IMR-90 (cell line): ENCODE measurements at regions not wholly inside any gene's neighbourhood (a gene's known extent, or its start where the extent isn't known, plus 50 kb on each side); places are given as distances from the start of the nearest gene placed in this dataset.

Experiments used
- ATAC-seq: fragments of 200-7000 bp; cut with Tn5 transposase; 2 replicates; pipeline ENCODE4 v1.9.1; 2020; ENCODE audit warnings: low read depth, mild to moderate bottlenecking, moderate library complexity
- BruUV-seq: library from RNA; stranded (reverse); fragments of 400-500 nt; replicated peaks from 2 replicates; lab custom pipeline; 2021; lab: Mats Ljungman, UMichigan
- CTCF ChIA-PET: fragments of 300-600 bp; formaldehyde crosslinking; extraction: SDS; loops from one replicate; lab custom pipeline; 2021; ENCODE audit warnings: antibody characterized with exemption; lab: Yijun Ruan, JAX
- POLR2A ChIA-PET: fragments of 300-600 bp; sonication (Branson Sonifier 250); formaldehyde crosslinking; loops from one replicate; lab custom pipeline; 2022; ENCODE audit warnings: antibody characterized with exemption; ENCODE audit not compliant: unreplicated experiment; lab: Charles Lee
- DNase-seq: peaks from one replicate; pipeline ENCODE4 v3.0.0; 2013
- H2AFZ ChIP-seq: replicated peaks from 2 replicates; pipeline ENCODE3; 2013; ENCODE audit warnings: low read length, mild to moderate bottlenecking; ENCODE audit not compliant: poor library complexity
- H2AK5ac ChIP-seq: 2 replicates; pipeline ENCODE4 v1.6.1; 2013; ENCODE audit warnings: low read depth, low read length, inconsistent platforms
- H2AK9ac ChIP-seq: replicated peaks from 2 replicates; pipeline ENCODE3; 2013; ENCODE audit warnings: mild to moderate bottlenecking, low read depth, low read length, moderate library complexity; ENCODE audit not compliant: poor library complexity
- H2BK120ac ChIP-seq: 2 replicates; pipeline ENCODE4 v1.6.1; 2013; ENCODE audit warnings: low read depth, low read length, inconsistent platforms
- H2BK15ac ChIP-seq: 3 replicates; pipeline ENCODE4 v1.6.1; 2013; ENCODE audit warnings: low read depth, low read length, inconsistent platforms
- H2BK20ac ChIP-seq: 2 replicates; pipeline ENCODE4 v1.6.1; 2013; ENCODE audit warnings: low read depth, mild to moderate bottlenecking, inconsistent platforms, low read length, moderate library complexity
- H2BK5ac ChIP-seq: 2 replicates; pipeline ENCODE4 v1.6.1; 2013; ENCODE audit warnings: mild to moderate bottlenecking, low read depth, low read length, inconsistent platforms; ENCODE audit not compliant: poor library complexity, severe bottlenecking
- H3K14ac ChIP-seq: replicated peaks from 2 replicates; pipeline ENCODE4 v1.6.1; 2013; ENCODE audit warnings: low read depth, low read length, inconsistent platforms
- H3K18ac ChIP-seq: 2 replicates; pipeline ENCODE4 v1.6.1; 2013; ENCODE audit warnings: low read depth, low read length, control low read depth
- H3K23ac ChIP-seq: 2 replicates; pipeline ENCODE4 v1.6.1; 2013; ENCODE audit warnings: low read depth, low read length, inconsistent platforms
- H3K27ac ChIP-seq: 2 replicates; pipeline ENCODE4 v1.5.1; 2013; ENCODE audit warnings: mild to moderate bottlenecking, control low read depth, low read length; ENCODE audit not compliant: insufficient read depth
- H3K27me3 ChIP-seq: 2 replicates; pipeline ENCODE4 v1.6.1; 2013; ENCODE audit warnings: low read length; ENCODE audit not compliant: control insufficient read depth, insufficient read depth
- H3K36me3 ChIP-seq: 2 replicates; pipeline ENCODE4 v1.6.1; 2013; ENCODE audit warnings: low read length, mixed read lengths; ENCODE audit not compliant: control insufficient read depth, insufficient read depth
- H3K4ac ChIP-seq: 2 replicates; pipeline ENCODE4 v1.6.1; 2013; ENCODE audit warnings: low read depth, low read length, inconsistent platforms
- H3K4me1 ChIP-seq: 2 replicates; pipeline ENCODE4 v1.6.1; 2013; ENCODE audit warnings: low read length, mixed read lengths; ENCODE audit not compliant: control insufficient read depth, insufficient read depth
- H3K4me2 ChIP-seq: 2 replicates; pipeline ENCODE4 v1.6.1; 2013; ENCODE audit warnings: low read depth, mild to moderate bottlenecking, control low read depth, low read length, moderate library complexity
- H3K4me3 ChIP-seq: 2 replicates; pipeline ENCODE4 v1.5.1; 2013; ENCODE audit warnings: low read depth, mild to moderate bottlenecking, control low read depth, low read length, moderate library complexity; ENCODE audit not compliant: insufficient read depth
- H3K56ac ChIP-seq: 2 replicates; pipeline ENCODE4 v1.6.1; 2013; ENCODE audit warnings: low read length, inconsistent platforms; ENCODE audit not compliant: insufficient read depth; ENCODE audit errors: extremely low read depth
- H3K79me1 ChIP-seq, 2 experiments: 2 replicates each; pipeline ENCODE4 v1.6.1; 2013; ENCODE audit warnings: low read length in 2 of 2, inconsistent platforms in 1 of 2, low read depth in 1 of 2
- H3K9ac ChIP-seq: 2 replicates; pipeline ENCODE4 v1.6.1; 2013; ENCODE audit warnings: low read depth, low read length, control low read depth
- H3K9me1 ChIP-seq: 2 replicates; pipeline ENCODE4 v1.6.1; 2013; ENCODE audit warnings: low read length, inconsistent platforms; ENCODE audit not compliant: insufficient read depth
- H3K9me3 ChIP-seq: 2 replicates; pipeline ENCODE4 v1.6.1; 2013; ENCODE audit warnings: low read length; ENCODE audit not compliant: control insufficient read depth, insufficient read depth
- H4K20me1 ChIP-seq: 2 replicates; pipeline ENCODE4 v1.6.1; 2013; ENCODE audit warnings: low read length, inconsistent platforms; ENCODE audit not compliant: insufficient read depth
- H4K5ac ChIP-seq: 2 replicates; pipeline ENCODE4 v1.6.1; 2013; ENCODE audit warnings: mild to moderate bottlenecking, low read depth, low read length, control low read depth
- H4K8ac ChIP-seq, 2 experiments: 2 replicates each; pipeline ENCODE4 v1.6.1; 2013; ENCODE audit warnings: low read depth in 2 of 2, low read length in 2 of 2, control low read depth in 1 of 2, inconsistent platforms in 1 of 2
- H4K91ac ChIP-seq: 2 replicates; pipeline ENCODE4 v1.6.1; 2013; ENCODE audit warnings: low read depth, low read length, inconsistent platforms; ENCODE audit not compliant: insufficient read depth
- BHLHE40 ChIP-seq: fragments of 150-350 bp; IDR thresholded peaks from 2 replicates; pipeline ENCODE4 v1.6.1; 2016; ENCODE audit warnings: mild to moderate bottlenecking, low read depth, low read length
- CEBPB ChIP-seq: IDR thresholded peaks from 2 replicates; pipeline ENCODE4 v1.6.1; 2012; ENCODE audit warnings: low read depth, low read length, improper control_type of control experiment
- MAFK ChIP-seq: IDR thresholded peaks from 2 replicates; pipeline ENCODE4 v1.6.1; 2012; ENCODE audit warnings: low read depth, low read length, improper control_type of control experiment
- RAD21 ChIP-seq: IDR thresholded peaks from 2 replicates; pipeline ENCODE4 v1.6.1; 2012; ENCODE audit warnings: low read length, improper control_type of control experiment
- RCOR1 ChIP-seq: IDR thresholded peaks from 2 replicates; pipeline ENCODE4 v1.6.1; 2012; ENCODE audit warnings: mild to moderate bottlenecking, low read length, improper control_type of control experiment; ENCODE audit not compliant: insufficient replicate concordance
- WGBS, 2 experiments: methylation state at CpG; one replicate each; pipeline versions ENCODE4 v1.1.5 to v1.1.7; 2013; ENCODE audit warnings: missing lambda C conversion rate in 2 of 2; ENCODE audit not compliant: insufficient read length in 1 of 2; ENCODE audit errors: extremely low coverage in 2 of 2; 5-methylcytosine and 5-hydroxymethylcytosine counted together
- dilution Hi-C: fragments of 300-500 bp; cut with HindIII; formaldehyde crosslinking; loops from one replicate; pipeline ENCODE4 v1.14.3; 2018; ENCODE audit warnings: low sequenced_read_pairs; ENCODE audit not compliant: unreplicated experiment
- in situ Hi-C: fragments of 300-500 bp; cut with MboI; formaldehyde crosslinking; loops from 3 replicates; pipeline ENCODE4 v1.14.3; 2019; ENCODE audit warnings: low sequenced_read_pairs, inconsistent platforms, mixed read lengths
- intact Hi-C: fragments of 100-400 bp; cut with micrococcal nuclease; formaldehyde crosslinking; loops from 2 replicates; pipeline ENCODE4 v1.10.0; 2022
- TF ChIP-seq, protein P1 (sequence below): conservative IDR thresholded peaks from 2 replicates; pipeline ENCODE4 v1.5.1; 2012; ENCODE audit warnings: mild to moderate bottlenecking, low read depth, low read length, improper control_type of control experiment

- TF ChIP-seq CEBPB (no peak), MAFK (no peak), RAD21 (no peak)
Measured at GRCh38 chr3:159727506-159727905, 261.1 kb upstream of the IL12A start (continued).

DNA sequence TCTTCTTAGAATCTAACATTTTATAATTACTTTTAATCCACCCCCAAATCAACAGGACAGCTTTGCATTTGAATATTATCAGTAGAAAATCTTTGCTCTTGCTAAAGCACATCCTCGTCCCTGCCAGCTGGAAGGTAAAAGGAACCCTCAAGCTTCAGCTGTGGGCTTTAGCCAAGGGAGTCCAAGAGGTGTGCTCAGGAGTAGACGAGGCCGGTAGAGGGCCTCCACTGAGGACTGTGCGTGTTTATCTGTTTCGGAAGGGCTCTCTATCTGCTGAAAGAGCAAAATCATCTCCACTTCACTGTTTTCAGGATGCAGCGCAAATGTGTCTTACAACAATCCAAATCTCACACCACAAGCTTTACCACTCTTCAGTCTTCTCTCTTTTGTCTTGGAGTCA is 257.4 kb upstream of the IL12A start:
- H3K9me3 ChIP-seq, result no peaks in the 10 kb centered on the region
- peaks cover 5 to 6% of the 10 kb centered on the region in 2 experiments; a peak in 3 of 4 replicates for H3K79me1 ChIP-seq
- CTCF ChIA-PET, result no interaction called here
- dilution Hi-C loops (no loop called here), in situ Hi-C loops (no loop called here), intact Hi-C loops (loop anchor here (5.0 kb wide), 1 partner anchor 94 kb away; no protein-coding TSS in a partner anchor)
- DNase-seq, result no peak
- no peak overlapping the region for H3K27ac ChIP-seq
- H3K14ac ChIP-seq, result no peak overlapping the region
- H3K9ac ChIP-seq, result no peak overlapping the region
- H4K8ac ChIP-seq, result peak overlapping the region; percentile 33 to 59; a peak in 3 of 4 replicates
- H2BK120ac ChIP-seq, result peak overlapping the region; percentile 80
- no peaks in the 10 kb centered on the region for H3K36me3 ChIP-seq
- no peak overlapping the region for H2AK9ac ChIP-seq
- no peak overlapping the region for H2BK5ac ChIP-seq
- WGBS, 2 experiments, result 100% methylated on average over 2 of the region's 6 CpGs; no CpG with 5 or more reads in 1 of the 2 experiments
- peak overlapping the region; percentile 19; the same call in 1 of the 2 replicates for H4K5ac ChIP-seq
- no peak overlapping the region for H3K23ac ChIP-seq
- POLR2A ChIA-PET, result no interaction called here
- no peak overlapping the region for H2AK5ac ChIP-seq
- 0 out of 2 replicates have a peak, but pooled peaks cover 6% of the 10 kb centered on the region for H4K20me1 ChIP-seq
- H3K27me3 ChIP-seq, result no peaks in the 10 kb centered on the region
- H3K4me2 ChIP-seq, result no peak overlapping the region
- H3K4me1 ChIP-seq, result peaks cover 15% of the 10 kb centered on the region
- no peak overlapping the region for H3K4me3 ChIP-seq
- peak overlapping the region; percentile 54 for H4K91ac ChIP-seq
- peak overlapping the region; percentile 67 for H3K4ac ChIP-seq
- H2BK20ac ChIP-seq, result peak overlapping the region; percentile 28
- no peak overlapping the region for H3K56ac ChIP-seq
- no TSS peak for BruUV-seq
- ATAC-seq, result no peak
- peak overlapping the region; percentile 53; the same call in 1 of the 2 replicates for H3K18ac ChIP-seq
- no peak overlapping the region for H2AFZ ChIP-seq
- peaks cover 5% of the 10 kb centered on the region for H3K9me1 ChIP-seq
- TF ChIP-seq RCOR1, result no peak
- TF ChIP-seq BHLHE40, result no peak
- TF ChIP-seq, protein P1, sequence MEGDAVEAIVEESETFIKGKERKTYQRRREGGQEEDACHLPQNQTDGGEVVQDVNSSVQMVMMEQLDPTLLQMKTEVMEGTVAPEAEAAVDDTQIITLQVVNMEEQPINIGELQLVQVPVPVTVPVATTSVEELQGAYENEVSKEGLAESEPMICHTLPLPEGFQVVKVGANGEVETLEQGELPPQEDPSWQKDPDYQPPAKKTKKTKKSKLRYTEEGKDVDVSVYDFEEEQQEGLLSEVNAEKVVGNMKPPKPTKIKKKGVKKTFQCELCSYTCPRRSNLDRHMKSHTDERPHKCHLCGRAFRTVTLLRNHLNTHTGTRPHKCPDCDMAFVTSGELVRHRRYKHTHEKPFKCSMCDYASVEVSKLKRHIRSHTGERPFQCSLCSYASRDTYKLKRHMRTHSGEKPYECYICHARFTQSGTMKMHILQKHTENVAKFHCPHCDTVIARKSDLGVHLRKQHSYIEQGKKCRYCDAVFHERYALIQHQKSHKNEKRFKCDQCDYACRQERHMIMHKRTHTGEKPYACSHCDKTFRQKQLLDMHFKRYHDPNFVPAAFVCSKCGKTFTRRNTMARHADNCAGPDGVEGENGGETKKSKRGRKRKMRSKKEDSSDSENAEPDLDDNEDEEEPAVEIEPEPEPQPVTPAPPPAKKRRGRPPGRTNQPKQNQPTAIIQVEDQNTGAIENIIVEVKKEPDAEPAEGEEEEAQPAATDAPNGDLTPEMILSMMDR, result no peak
- H2BK15ac ChIP-seq, result peak overlapping the region; percentile 31; the same call in 1 of the 3 replicates
